HPDE6-E6E7 (cell line): ENCODE measurements at regions not wholly inside any gene's neighbourhood (a gene's known extent, or its start where the extent isn't known, plus 50 kb on each side); places are given as distances from the start of the nearest gene placed in this dataset.

Source experiments
- DNase-seq: peaks from one replicate; pipeline ENCODE4 v3.0.0; 2011; ENCODE audit warnings: missing footprints; ENCODE audit errors: extremely low spot score

GRCh38 chr13:61797397-61797796 is 381.7 kb upstream of the PCDH20 start:
- DNase-seq = no peak

GRCh38 chr13:61795580-61795979 is 379.9 kb upstream of the PCDH20 start:
- DNase-seq = no peak

GRCh38 chr13:61779456-61779855 is 363.8 kb upstream of the PCDH20 start:
- DNase-seq = no peak

- DNase-seq = no peak
These were observed 362.9 kb upstream of the PCDH20 start for GRCh38 chr13:61778531-61778930.

GRCh38 chr13:61777899-61778298 is 362.2 kb upstream of the PCDH20 start:
- DNase-seq = no peak

- DNase-seq = no peak
These were observed 361.6 kb upstream of the PCDH20 start for GRCh38 chr13:61777271-61777670.

- no peak for DNase-seq
These were observed 359.3 kb upstream of the PCDH20 start for GRCh38 chr13:61774903-61775302.

- DNase-seq = no peak
These were observed 355.0 kb upstream of the PCDH20 start for GRCh38 chr13:61770681-61771080.

- no peak for DNase-seq
These were observed 352.5 kb upstream of the PCDH20 start for GRCh38 chr13:61768175-61768574.

GRCh38 chr13:61766667-61767058 is 351.0 kb upstream of the PCDH20 start:
- no peak for DNase-seq

- no peak for DNase-seq
These were observed 350.5 kb upstream of the PCDH20 start for GRCh38 chr13:61765940-61766666.

GRCh38 chr13:61765181-61765742 is 349.6 kb upstream of the PCDH20 start:
- DNase-seq = no peak

GRCh38 chr13:61761690-61762089 is 346.0 kb upstream of the PCDH20 start:
- no peak for DNase-seq

- DNase-seq = no peak
These were observed 344.5 kb upstream of the PCDH20 start for GRCh38 chr13:61760102-61760501.

GRCh38 chr13:61756031-61756430 is 340.4 kb upstream of the PCDH20 start:
- DNase-seq = no peak

- DNase-seq = no peak
These were observed 335.4 kb upstream of the PCDH20 start for GRCh38 chr13:61751039-61751438.

- DNase-seq = no peak
These were observed 322.6 kb upstream of the PCDH20 start for GRCh38 chr13:61738236-61738750.

GRCh38 chr13:61734683-61735082 is 319.0 kb upstream of the PCDH20 start:
- no peak for DNase-seq

- no peak for DNase-seq
These were observed 312.8 kb upstream of the PCDH20 start for GRCh38 chr13:61728471-61728870.

GRCh38 chr13:61727767-61728166 is 312.1 kb upstream of the PCDH20 start:
- peak; percentile 41 for DNase-seq

GRCh38 chr13:61725806-61726205 is 310.2 kb upstream of the PCDH20 start:
- no peak for DNase-seq

- no peak for DNase-seq
These were observed 306.5 kb upstream of the PCDH20 start for GRCh38 chr13:61722119-61722518.

GRCh38 chr13:61712621-61713020 is 297.0 kb upstream of the PCDH20 start:
- no peak for DNase-seq

- no peak for DNase-seq
These were observed 293.6 kb upstream of the PCDH20 start for GRCh38 chr13:61709258-61709657.
